NCI-H2107 treated with DMSO at 0.1 percent for 48 hours (cell line): ENCODE measurements at regions not wholly inside any gene's neighbourhood (a gene's known extent, or its start where the extent isn't known, plus 50 kb on each side); places are given as distances from the start of the nearest gene placed in this dataset.
"Not testable (repeated sequence)": the region's sequence is repeated elsewhere in the genome, so short reads cannot be mapped to it uniquely, and the experiment has no call there.

Source experiments
- DNase-seq: peaks from one replicate; lab custom pipeline; 2025; ENCODE audit not compliant: unreplicated experiment; lab: John Stamatoyannopoulos, UW

GRCh38 chr11:86148345-86148747 is 79.5 kb upstream of the PICALM start:
- no peak for DNase-seq

- no peak for DNase-seq
Observed at GRCh38 chr11:86147004-86147403, 78.1 kb upstream of the PICALM start.

GRCh38 chr11:86145439-86146156 is 76.7 kb upstream of the PICALM start:
- no peak for DNase-seq

- no peak for DNase-seq
Observed at GRCh38 chr11:86144846-86145245, 76.0 kb upstream of the PICALM start.

- not testable (repeated sequence) for DNase-seq
Observed at GRCh38 chr11:86144087-86144486, 75.2 kb upstream of the PICALM start.

- DNase-seq: no peak
Observed at GRCh38 chr11:86143087-86144030, 74.5 kb upstream of the PICALM start.

DNA sequence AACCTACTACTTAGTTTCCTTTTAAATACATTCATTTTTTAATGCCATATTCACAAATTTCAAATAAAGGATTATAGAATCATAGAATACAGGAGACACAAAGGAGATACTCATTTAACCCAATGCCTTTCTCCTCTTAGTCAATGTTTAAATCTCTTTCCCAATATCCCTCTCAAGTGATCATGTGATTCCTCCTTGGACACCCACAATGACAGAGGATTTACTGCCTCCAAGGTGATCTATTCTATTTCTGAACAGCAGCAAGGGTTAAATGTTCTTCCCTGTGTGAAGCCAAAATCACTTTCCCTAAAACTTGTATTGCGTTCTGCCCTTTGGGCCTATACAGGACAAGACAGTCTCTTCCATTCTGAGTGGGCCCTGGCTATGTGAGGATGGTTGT is 73.3 kb upstream of the PICALM start:
- no peak for DNase-seq

- no peak for DNase-seq
Observed at GRCh38 chr11:86141727-86142126, 72.8 kb upstream of the PICALM start.

- no peak for DNase-seq
Observed at GRCh38 chr11:86140334-86140990, 71.6 kb upstream of the PICALM start.

DNA sequence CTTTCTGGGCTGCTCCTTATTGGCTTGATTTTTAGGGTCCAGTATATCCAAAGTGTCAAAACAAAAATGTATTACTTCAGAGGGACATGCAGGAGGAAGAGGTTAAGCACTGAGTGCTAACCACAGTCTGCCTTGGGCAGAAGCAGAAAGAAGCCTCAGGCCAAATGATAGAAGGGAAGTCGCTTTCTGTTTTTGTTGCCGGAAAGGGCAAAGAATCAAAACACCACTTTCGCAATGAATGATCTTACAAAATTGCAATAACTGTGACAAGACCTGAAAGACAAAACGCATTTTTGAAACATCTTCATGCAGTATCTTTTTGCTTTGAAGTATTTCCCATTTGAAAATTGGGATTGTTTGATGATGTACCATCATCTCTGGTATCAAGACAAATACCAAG is 70.1 kb upstream of the PICALM start:
- no peak for DNase-seq

GRCh38 chr11:86136538-86136937 is 67.7 kb upstream of the PICALM start:
- no peak for DNase-seq

DNA sequence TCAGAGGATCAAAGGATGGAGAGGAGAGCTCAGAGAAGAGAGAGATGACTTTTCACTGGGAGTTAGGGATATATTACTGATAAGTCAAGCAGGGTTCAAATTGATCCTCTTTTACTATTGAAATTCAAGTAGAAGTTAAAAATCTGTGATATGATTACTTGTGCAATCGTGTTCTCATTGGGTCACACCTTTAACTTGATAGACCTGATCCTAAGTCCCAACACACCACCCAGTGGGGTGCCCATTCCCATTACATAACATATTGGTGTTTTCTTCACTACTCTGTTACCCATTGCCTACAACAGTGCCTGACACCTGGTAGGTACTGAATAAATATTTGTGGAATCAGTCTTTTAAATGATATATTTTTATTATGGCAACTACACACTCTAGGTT is 66.4 kb upstream of the PICALM start:
- DNase-seq: no peak

- DNase-seq: no peak
Observed at GRCh38 chr11:86134580-86135318, 65.9 kb upstream of the PICALM start.

DNA sequence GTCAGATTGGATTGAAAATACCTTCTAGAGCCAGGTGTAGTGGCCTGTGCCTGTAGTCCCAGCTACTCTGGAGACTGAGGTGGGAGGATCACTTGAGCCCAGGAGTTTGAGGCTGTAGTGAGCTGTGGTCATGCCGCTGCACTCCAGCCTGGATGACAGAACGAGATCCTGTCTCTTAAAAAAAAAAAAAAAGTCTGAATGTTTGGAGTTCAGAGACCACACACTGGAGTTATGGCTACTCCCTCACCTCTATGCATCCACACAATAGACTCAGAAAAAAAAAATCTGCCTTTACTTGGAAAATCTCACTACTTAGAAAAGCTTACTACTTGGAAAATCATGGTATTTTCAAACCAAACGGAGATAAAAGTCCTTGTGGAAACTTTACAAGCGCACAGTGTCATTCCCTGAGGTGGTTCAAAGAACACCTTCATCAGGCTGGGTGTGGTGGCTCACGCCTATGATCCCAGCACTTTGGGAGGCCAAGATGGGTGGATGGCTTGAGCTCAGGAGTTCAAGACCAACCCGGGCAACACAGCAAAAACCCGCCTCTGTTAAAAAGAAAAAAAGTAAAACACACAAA is 63.9 kb upstream of the PICALM start:
- DNase-seq: no peak

DNA sequence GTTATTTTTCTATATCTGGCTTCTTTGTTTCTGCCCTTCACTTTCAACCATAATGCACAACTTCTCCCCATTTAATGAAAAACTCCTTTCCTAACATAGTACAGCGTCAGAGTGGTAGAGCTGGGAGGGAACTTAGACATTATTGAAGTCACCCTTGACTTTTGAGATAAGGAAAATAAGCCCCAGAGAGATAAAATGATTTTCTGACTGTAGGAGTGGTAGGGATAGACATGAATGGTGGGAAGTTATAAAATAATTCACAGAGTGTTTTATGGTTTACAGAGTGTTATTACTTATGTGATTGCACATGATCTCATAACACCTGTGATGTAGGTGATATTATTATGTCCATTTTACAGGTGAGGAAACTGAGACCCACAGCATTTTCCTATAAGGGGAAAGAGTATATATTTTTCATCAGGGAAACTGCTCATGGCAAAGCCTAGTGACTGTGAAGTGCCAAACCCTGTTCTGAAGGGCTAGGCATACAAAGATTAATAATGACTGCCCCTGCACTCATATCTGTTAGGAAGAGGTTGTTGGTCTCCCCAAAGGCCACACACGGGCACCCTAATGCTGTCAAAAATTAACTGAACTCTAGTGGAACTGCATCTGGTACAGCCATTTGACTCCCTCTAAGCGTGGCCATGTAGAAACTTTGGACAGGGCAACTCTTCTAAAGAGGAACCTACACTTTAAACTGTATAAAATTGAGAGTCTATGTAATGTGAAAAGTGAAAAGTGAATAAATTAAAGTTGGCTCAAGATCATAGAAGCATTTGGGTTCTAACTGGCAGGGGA is 61.1 kb upstream of the PICALM start:
- no peak for DNase-seq

DNA sequence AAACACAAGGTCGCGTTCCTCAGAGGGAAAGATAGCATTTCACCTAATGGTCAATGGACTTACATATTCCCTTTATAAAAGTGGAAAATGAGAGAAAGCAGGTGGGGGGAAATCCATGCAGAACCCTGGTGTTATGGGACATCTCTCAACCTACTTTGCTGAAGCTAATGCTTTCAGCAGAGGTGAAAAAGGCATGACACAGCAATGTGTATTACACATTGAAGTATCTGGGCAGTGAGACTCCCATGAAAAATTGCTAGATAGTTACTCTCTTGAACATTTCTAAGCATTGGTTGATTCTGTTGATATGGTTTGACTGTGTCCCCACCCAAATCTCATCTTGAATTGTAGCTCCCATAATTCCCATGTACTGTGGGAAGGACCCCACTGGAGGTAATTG is 60.0 kb upstream of the PICALM start:
- no peak for DNase-seq

- no peak for DNase-seq
Observed at GRCh38 chr11:86126862-86127261, 58.0 kb upstream of the PICALM start.

DNA sequence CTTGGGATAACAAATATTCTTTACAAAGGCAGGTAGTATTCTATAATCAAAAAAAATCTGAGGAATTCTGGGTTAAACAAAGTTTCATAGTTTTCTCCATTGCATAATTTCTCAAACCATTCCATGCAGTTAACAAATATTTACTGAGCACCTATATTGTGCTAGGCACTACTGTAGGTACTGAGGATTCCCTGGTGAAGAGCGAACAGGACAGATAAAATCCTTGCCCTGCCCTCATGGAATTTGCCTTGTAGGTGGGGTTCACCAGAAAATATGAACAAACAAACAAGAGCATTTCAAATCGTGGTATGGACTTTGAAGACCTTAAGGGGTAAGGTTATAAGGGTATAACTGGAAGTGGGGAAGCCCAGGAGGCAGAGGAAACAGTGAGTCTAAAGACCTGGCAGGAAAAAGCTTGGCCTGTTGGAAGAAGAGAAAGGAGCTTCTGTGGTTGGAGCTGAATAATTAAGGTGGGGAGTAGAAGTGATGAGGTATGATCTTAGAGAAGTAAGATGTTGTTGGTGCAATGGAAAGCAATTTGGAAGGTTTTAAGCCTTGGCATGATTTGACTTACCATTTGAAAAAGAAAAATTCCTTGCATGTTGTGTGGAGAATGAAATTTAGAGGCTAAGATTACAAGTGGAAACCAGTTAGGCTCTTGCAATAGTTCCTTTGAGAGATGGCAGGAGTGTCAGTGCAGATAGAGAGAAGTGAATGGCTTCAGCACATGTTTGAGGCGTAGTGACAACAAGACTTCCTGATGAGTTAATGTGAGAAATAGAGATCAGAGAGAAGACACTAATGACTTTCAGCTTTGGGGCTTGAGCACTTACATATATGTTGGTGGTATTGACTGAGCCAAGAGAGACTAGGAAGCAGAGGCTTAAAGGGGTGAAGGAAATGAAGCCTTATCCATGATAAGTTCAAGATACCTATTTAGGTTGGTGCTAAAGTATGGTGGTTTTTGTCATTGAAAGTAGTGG is 55.7 kb upstream of the PICALM start:
- DNase-seq: no peak

DNA sequence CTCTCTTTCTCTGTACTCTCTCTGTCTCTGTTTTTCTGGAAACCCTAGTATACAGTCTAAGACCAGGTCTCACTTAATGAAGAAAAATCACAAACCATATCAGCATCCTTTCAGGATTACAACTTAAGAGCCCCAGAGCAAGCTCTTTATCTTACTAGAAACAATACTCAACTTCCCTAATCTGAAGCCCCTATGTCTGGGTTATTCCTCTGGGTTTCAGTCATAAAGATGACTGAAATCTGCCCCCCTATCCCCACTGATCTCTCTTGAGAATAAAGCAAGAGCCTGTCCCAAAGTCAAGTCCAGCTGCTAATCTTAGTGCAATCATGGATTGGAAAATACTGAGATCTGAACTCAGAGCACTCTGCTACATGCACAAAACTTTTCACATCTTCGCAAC is 53.9 kb upstream of the PICALM start:
- no peak for DNase-seq
